CD14-positive monocyte (primary cell): ENCODE measurements at regions not wholly inside any gene's neighbourhood (a gene's known extent, or its start where the extent isn't known, plus 50 kb on each side); places are given as distances from the start of the nearest gene placed in this dataset.

Source experiments
- DNase-seq, 3 donors: peaks; one replicate each; pipeline ENCODE4 v3.0.0-alpha.2; 2011 to 2022
- H2AFZ ChIP-seq: 2 replicates; pipeline ENCODE4 v1.6.0; 2012; ENCODE audit warnings: mild to moderate bottlenecking, low read depth, low read length, inconsistent platforms; ENCODE audit not compliant: insufficient read depth, poor library complexity, severe bottlenecking
- H3K27ac ChIP-seq, 2 donors: 1 replicate in 1 of 2; 2 replicates in 1 of 2; pipeline ENCODE4 v1.5.1; 2012 to 2013; ENCODE audit warnings: low read length in 2 of 2, control low read depth in 1 of 2, inconsistent platforms in 1 of 2, low read depth in 1 of 2, mild to moderate bottlenecking in 1 of 2
- H3K27me3 ChIP-seq, 2 donors: one replicate each; pipeline versions ENCODE4 v1.6.0 to v1.6.1; 2011 to 2013; ENCODE audit warnings: low read length in 2 of 2; ENCODE audit not compliant: control insufficient read depth in 2 of 2, insufficient read depth in 2 of 2
- H3K36me3 ChIP-seq, 2 donors: replicated peaks in 1 of 2; 1 replicate in 1 of 2; 2 replicates in 1 of 2; pipeline versions ENCODE4 v1.5.1 to v1.6.1; 2012 to 2013; ENCODE audit warnings: low read length in 2 of 2, control low read depth in 1 of 2, inconsistent platforms in 1 of 2, mild to moderate bottlenecking in 1 of 2; ENCODE audit not compliant: insufficient read depth in 2 of 2, control insufficient read depth in 1 of 2
- H3K4me1 ChIP-seq, 2 donors: 1 replicate in 1 of 2; 2 replicates in 1 of 2; pipeline versions ENCODE4 v1.5.1 to v1.6.1; 2012 to 2013; ENCODE audit warnings: low read length in 2 of 2, control low read depth in 1 of 2, inconsistent platforms in 1 of 2, mild to moderate bottlenecking in 1 of 2, moderate library complexity in 1 of 2; ENCODE audit not compliant: insufficient read depth in 2 of 2, control insufficient read depth in 1 of 2
- H3K4me2 ChIP-seq: replicated peaks from 2 replicates; pipeline ENCODE3; 2012; ENCODE audit warnings: low read length, moderate library complexity, mild to moderate bottlenecking; ENCODE audit not compliant: poor library complexity, severe bottlenecking; ENCODE audit errors: extremely low read depth
- H3K4me3 ChIP-seq, 3 experiments: fragments of 200-600 bp in 1 of 3; sonication (generic) in 1 of 3; replicated peaks in 1 of 3; 1 replicate in 2 of 3; 2 replicates in 1 of 3; pipeline ENCODE4 v1.5.1; 2011 to 2013; ENCODE audit warnings: low read length in 3 of 3, mild to moderate bottlenecking in 3 of 3, control low read depth in 2 of 3, low read depth in 2 of 3, inconsistent platforms in 1 of 3, moderate library complexity in 1 of 3
- H3K79me2 ChIP-seq: 2 replicates; pipeline ENCODE4 v1.6.0; 2012; ENCODE audit warnings: mild to moderate bottlenecking, control low read depth, inconsistent platforms, low read length, moderate library complexity; ENCODE audit not compliant: insufficient read depth
- H3K9ac ChIP-seq: 2 replicates; pipeline ENCODE4 v1.6.0; 2017; ENCODE audit warnings: low read length, mild to moderate bottlenecking; ENCODE audit not compliant: insufficient read depth, poor library complexity, severe bottlenecking
- H3K9me3 ChIP-seq, 2 donors: replicated peaks in 1 of 2; 1 replicate in 1 of 2; 2 replicates in 1 of 2; pipeline versions ENCODE4 v1.5.1 to v1.6.1; 2012 to 2013; ENCODE audit warnings: low read length in 2 of 2, control low read depth in 1 of 2; ENCODE audit not compliant: control insufficient read depth in 1 of 2, insufficient read depth in 1 of 2
- H4K20me1 ChIP-seq: 2 replicates; pipeline ENCODE4 v1.6.0; 2012; ENCODE audit warnings: mild to moderate bottlenecking, low read length, control low read depth, moderate library complexity; ENCODE audit not compliant: insufficient read depth
- H3K27ac Mint-ChIP-seq, 7 donors: one replicate each; pipeline ENCODE4 v1.8.0; 2020; ENCODE audit warnings: mild to moderate bottlenecking in 7 of 7, mixed read lengths in 7 of 7, moderate library complexity in 6 of 7, inconsistent platforms in 2 of 7
- H3K27me3 Mint-ChIP-seq, 3 donors: one replicate each; pipeline ENCODE4 v1.8.0; 2021 to 2022; ENCODE audit warnings: low read depth in 3 of 3, mild to moderate bottlenecking in 3 of 3, mixed read lengths in 3 of 3, moderate library complexity in 3 of 3, inconsistent platforms in 1 of 3
- H3K36me3 Mint-ChIP-seq, 2 donors: one replicate each; pipeline ENCODE4 v1.8.0; 2020; ENCODE audit warnings: mixed read lengths in 2 of 2, inconsistent platforms in 1 of 2, mild to moderate bottlenecking in 1 of 2
- H3K4me1 Mint-ChIP-seq: one replicate; pipeline ENCODE4 v1.8.0; 2020; ENCODE audit warnings: mild to moderate bottlenecking, mixed read lengths
- H3K4me3 Mint-ChIP-seq, 2 donors: one replicate each; pipeline ENCODE4 v1.8.0; 2020; ENCODE audit warnings: mild to moderate bottlenecking in 2 of 2, mixed read lengths in 2 of 2, moderate library complexity in 1 of 2
- H3K9me3 Mint-ChIP-seq, 7 donors: one replicate each; pipeline ENCODE4 v1.8.0; 2020 to 2022; ENCODE audit warnings: mixed read lengths in 7 of 7, mild to moderate bottlenecking in 6 of 7, moderate library complexity in 6 of 7, inconsistent platforms in 2 of 7
- WGBS: methylation state at CpG from one replicate; pipeline ENCODE4 v1.1.5; 2013; ENCODE audit warnings: missing lambda C conversion rate; ENCODE audit not compliant: insufficient coverage; 5-methylcytosine and 5-hydroxymethylcytosine counted together
- intact Hi-C, 2 donors: fragments of 100-400 bp; cut with micrococcal nuclease; formaldehyde crosslinking; loops; one replicate each; pipeline versions ENCODE4 v1.15.0 to v1.15.1; 2023
- TF ChIP-seq, protein P1 (sequence below): fragments of 200-600 bp; IDR thresholded peaks from one replicate; pipeline ENCODE4 v1.8.0; 2022; ENCODE audit warnings: antibody characterized with exemption, mild to moderate bottlenecking

DNA sequence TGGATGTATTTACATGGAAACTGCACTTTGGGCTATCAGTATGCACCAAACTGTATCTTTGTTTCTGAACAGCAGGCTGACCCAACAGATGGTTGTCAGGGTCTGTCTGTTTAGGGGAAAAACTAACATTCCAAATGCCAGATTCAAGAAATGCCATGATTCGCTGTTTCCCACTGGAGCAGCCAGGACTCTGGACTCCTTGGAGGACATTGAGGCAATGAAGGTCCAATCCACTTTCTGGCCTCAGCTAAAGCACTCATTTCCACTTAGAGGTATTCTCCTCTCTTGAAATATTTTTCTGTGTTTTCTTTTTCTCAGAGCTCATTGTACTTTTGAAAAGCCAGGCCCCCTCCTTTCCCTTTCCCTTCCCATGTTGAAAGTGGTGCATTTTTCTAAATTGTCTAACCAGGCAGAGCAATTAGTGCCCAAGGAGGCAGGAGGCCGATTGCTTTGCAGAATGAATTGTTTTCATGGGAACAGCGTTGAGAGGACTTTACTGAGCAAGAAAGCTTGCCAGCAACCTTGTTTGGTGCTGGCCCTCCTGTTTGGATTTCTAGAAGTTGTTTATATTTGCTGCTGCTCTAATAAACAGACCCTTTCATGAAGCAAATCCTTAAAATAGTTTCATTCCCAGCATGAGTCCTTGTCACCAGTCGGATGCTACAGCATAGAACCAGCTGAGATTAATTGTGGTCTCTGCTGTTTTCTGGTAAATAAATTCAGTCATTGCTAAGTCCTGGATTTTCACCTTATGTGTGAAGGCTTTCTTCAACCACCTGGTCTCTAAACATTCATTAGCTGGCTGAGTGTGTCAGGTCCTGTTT is 132.8 kb upstream of the TAF11L2 start:
- Histone ChIP-seq H3K36me3 (no peaks in the 10 kb centered on the region), H2AFZ (no peak overlapping the region), H3K27me3 (no peaks in the 10 kb centered on the region), H3K27ac (no peak overlapping the region), H3K9me3 (no peaks in the 10 kb centered on the region), H3K4me1 (no peaks in the 10 kb centered on the region), H3K4me3 (no peak overlapping the region), H3K79me2 (no peaks in the 10 kb centered on the region), H3K9ac (no peak overlapping the region), H3K4me2 (no peak overlapping the region), H4K20me1 (no peaks in the 10 kb centered on the region)
- intact Hi-C loops, result no loop called here
- Mint-ChIP-seq H3K4me1 (peaks cover under 1% of the 10 kb centered on the region), H3K36me3 (no peaks in the 10 kb centered on the region), H3K27me3 (peaks cover 0 to 7% (median 2%) of the 10 kb centered on the region in 3 donors), H3K4me3 (no peak overlapping the region), H3K9me3 (peaks cover 0 to 10% (median 1%) of the 10 kb centered on the region in 7 donors), H3K27ac (no peak overlapping the region)
- TF ChIP-seq, protein P1, sequence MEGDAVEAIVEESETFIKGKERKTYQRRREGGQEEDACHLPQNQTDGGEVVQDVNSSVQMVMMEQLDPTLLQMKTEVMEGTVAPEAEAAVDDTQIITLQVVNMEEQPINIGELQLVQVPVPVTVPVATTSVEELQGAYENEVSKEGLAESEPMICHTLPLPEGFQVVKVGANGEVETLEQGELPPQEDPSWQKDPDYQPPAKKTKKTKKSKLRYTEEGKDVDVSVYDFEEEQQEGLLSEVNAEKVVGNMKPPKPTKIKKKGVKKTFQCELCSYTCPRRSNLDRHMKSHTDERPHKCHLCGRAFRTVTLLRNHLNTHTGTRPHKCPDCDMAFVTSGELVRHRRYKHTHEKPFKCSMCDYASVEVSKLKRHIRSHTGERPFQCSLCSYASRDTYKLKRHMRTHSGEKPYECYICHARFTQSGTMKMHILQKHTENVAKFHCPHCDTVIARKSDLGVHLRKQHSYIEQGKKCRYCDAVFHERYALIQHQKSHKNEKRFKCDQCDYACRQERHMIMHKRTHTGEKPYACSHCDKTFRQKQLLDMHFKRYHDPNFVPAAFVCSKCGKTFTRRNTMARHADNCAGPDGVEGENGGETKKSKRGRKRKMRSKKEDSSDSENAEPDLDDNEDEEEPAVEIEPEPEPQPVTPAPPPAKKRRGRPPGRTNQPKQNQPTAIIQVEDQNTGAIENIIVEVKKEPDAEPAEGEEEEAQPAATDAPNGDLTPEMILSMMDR, result no peak
- no peak for DNase-seq
- WGBS, result 100% methylated on average over 3 of the region's 4 CpGs

DNA sequence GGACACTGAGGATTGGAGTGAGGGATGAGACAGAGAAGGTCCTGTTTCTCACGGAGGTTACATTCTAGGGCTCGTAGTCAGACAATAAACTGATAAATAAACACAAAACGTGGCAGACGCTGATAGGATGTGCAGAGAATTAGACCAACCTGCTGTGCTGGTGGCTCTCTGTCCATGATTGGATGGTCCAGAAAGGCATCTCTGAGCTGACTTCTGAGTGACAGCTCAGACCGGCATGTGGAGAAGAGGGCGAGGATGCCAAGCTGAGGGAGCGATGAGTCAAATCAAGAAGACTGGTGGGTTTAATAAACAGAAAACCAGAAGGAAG is 132.3 kb upstream of the TAF11L2 start:
- intact Hi-C loops, result no loop called here

More for the DNA sequence above, 132.3 kb upstream of the TAF11L2 start:
- Histone ChIP-seq H3K27ac (no peak overlapping the region), H3K79me2 (no peaks in the 10 kb centered on the region), H3K9ac (no peak overlapping the region), H2AFZ (no peak overlapping the region), H3K36me3 (no peaks in the 10 kb centered on the region), H3K27me3 (no peaks in the 10 kb centered on the region), H4K20me1 (no peaks in the 10 kb centered on the region), H3K4me3 (no peak overlapping the region), H3K4me1 (no peaks in the 10 kb centered on the region), H3K9me3 (no peaks in the 10 kb centered on the region), H3K4me2 (no peak overlapping the region)
- no peak for DNase-seq
- H3K36me3 Mint-ChIP-seq, result no peaks in the 10 kb centered on the region
- H3K27me3 Mint-ChIP-seq, result peaks cover 0 to 4% (median 1%) of the 10 kb centered on the region in 3 donors
- WGBS, result 93% methylated on average over 7 of the region's 7 CpGs
- H3K27ac Mint-ChIP-seq, result no peak overlapping the region
- H3K4me1 Mint-ChIP-seq, result no peaks in the 10 kb centered on the region
- H3K9me3 Mint-ChIP-seq, result peaks cover 0 to 6% (median 1%) of the 10 kb centered on the region in 7 donors
- TF ChIP-seq, protein P1, result no peak
- H3K4me3 Mint-ChIP-seq, result no peak overlapping the region
